ENCODE measurements at regions not wholly inside any gene's neighbourhood (a gene's known extent, or its start where the extent isn't known, plus 50 kb on each side); places are given as distances from the start of the nearest gene placed in this dataset.

- TF ChIP-seq E4F1 (CRISPR knock-in tag; IDR thresholded peaks at IDR 0.05; ENCODE audit: borderline replicate concordance): no peak
- TF ChIP-seq PTTG1 (tag; IDR thresholded peaks at IDR 0.05; ENCODE audit: low read depth): no peak
- TF ChIP-seq ARID1B (IDR thresholded peaks at IDR 0.05): no peak
Observed at GRCh38 chrX:117455787-117456186, 660.8 kb downstream of the KLHL13 start (continued).

GRCh38 chrX:117429501-117429900 is 687.1 kb downstream of the KLHL13 start:
- Histone ChIP-seq H3K27ac (ENCODE audit: extremely low read depth, low read depth, low read length) (no peak overlapping the region), H3K79me2 (ENCODE audit: control insufficient read depth, insufficient read depth, low read length) (no peaks in the 10 kb centered on the region), H3K9me3 (replicated peaks; ENCODE audit: control insufficient read depth, insufficient read depth, low read depth, low read length) (no peaks in the 10 kb centered on the region), H2AFZ (ENCODE audit: low read depth, low read length) (no peak overlapping the region), H3K4me1 (replicated peaks in 1 of 2; ENCODE audit: control insufficient read depth in 2 of 2, insufficient read depth in 2 of 2, low read length in 2 of 2) (no peaks in the 10 kb centered on the region), H3K9me1 (ENCODE audit: control insufficient read depth, insufficient read depth, low read length) (no peaks in the 10 kb centered on the region), H4K20me1 (replicated peaks; ENCODE audit: control insufficient read depth, insufficient read depth, low read length) (no peaks in the 10 kb centered on the region), H3K4me2 (ENCODE audit: insufficient read depth, low read length) (no peak overlapping the region), H3K4me3 (no peak overlapping the region), H3K36me3 (ENCODE audit: control insufficient read depth, insufficient read depth, low read length) (no peaks in the 10 kb centered on the region), H3K27me3 (ENCODE audit: control insufficient read depth in 2 of 2, insufficient read depth in 2 of 2, low read length in 2 of 2) (no peaks in the 10 kb centered on the region), H3K9ac (ENCODE audit: insufficient read depth in 1 of 2, low read depth in 2 of 2, low read length in 2 of 2) (no peak overlapping the region)
- CTCF ChIA-PET (ENCODE audit: low intra/inter-chr PET ratio): no interaction called here
- in situ Hi-C loops (cut with MboI): no loop called here
- intact Hi-C loops (cut with micrococcal nuclease): no loop called here
- POLR2A ChIA-PET: no interaction called here
- no peak for FAIRE-seq
- ATAC-seq: no peak
- BruUV-seq (replicated peaks): no TSS peak
- DNase-seq (ENCODE audit: extremely low read depth in 1 of 4, low spot score in 3 of 4): no peak
- WGBS (ENCODE audit: insufficient coverage, low coverage, missing lambda C conversion rate): 0% methylated on average over 2 of the region's 2 CpGs
- TF ChIP-seq ZFX (CRISPR knock-in tag; IDR thresholded peaks at IDR 0.05): no peak
- no peak for TF ChIP-seq BRF2 (IDR thresholded peaks at IDR 0.05; ENCODE audit: borderline replicate concordance, insufficient read depth, insufficient read length)
- TF ChIP-seq ZNF717 (CRISPR knock-in tag; IDR thresholded peaks at IDR 0.05): no peak
- no peak for TF ChIP-seq C11orf30 (IDR thresholded peaks at IDR 0.05; ENCODE audit: low read depth)
- TF ChIP-seq GTF3C2 (IDR thresholded peaks at IDR 0.05; ENCODE audit: borderline replicate concordance, extremely low read depth, insufficient read length): no peak
- TF ChIP-seq MIER1 (IDR thresholded peaks at IDR 0.05; ENCODE audit: low read depth): no peak
- no peak for TF ChIP-seq E4F1 (CRISPR knock-in tag; IDR thresholded peaks at IDR 0.05; ENCODE audit: borderline replicate concordance)
- no peak for TF ChIP-seq MCM2 (IDR thresholded peaks at IDR 0.05; ENCODE audit: low read depth)
- TF ChIP-seq SNIP1 (IDR thresholded peaks at IDR 0.05; ENCODE audit: low read depth): no peak
- TF ChIP-seq NCOA4 (IDR thresholded peaks at IDR 0.05; ENCODE audit: partially characterized antibody): no peak
